ENCODE measurements at regions not wholly inside any gene's neighbourhood (a gene's known extent, or its start where the extent isn't known, plus 50 kb on each side); places are given as distances from the start of the nearest gene placed in this dataset.

DNA sequence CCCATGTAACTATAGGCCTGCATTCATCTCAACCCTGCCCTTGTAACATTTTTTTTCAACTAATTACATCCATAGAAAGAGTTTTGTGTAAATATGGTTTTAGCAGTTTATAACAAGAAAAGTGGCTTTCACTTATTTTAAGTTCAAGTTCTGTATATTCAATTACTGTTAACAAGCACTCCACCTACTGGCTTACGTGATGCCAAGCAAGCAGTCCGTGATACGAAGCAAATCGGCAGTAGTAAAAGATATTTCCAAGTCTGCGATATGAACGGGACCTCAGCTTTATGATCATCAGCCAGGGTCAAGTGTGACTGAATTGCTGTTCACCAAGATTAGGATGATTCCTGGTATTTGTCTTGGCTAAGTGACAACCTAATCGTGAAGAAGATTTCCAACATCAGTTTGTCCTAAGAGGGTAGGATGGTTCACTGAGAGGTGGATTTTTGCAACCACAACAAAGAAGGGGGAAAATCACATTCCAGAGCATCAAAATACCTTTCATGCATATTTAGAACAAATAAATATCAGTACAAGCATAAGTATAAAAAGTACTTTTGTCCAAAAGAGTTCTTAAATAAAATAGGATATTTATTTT is 456.2 kb downstream of the FOXG1 start:
- DNase-seq = peak; percentile 50

DNA sequence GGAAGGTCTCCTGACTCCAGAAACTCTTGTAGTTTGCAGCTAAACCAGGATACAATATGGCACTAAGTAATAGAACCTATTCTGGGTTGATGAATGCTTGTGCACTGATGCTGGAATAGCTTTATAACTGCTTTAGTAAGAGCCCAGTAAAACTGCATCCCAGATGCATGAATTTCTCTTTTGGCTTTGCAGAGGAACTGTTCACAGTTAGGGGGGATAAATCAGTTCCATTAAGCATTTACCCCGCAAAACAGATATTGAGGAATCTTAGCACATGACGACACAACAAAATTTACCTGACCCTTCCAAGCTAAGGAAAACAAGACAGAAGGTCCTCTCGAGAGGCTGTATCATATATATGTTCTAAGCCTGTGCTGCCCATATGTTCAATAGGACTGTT is 457.4 kb downstream of the FOXG1 start:
- no peak for DNase-seq

DNA sequence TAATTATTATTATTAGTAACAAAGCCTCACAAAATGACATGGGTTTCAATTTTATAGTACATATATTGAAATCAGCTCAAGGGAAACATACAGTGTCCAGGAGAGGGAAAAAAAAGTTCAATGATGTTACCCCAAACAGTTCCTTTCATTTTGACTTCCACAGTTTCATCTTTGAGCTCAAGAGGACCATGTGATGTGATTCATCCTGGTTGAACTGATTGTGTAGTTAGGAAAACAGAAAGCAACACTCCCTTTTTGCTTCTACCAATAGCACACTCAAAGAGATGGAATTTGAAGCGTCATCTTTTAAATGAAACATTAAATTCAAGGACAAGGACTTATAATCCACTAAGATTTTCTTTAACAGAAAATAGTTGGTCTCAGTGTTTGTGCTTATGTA is 461.0 kb downstream of the FOXG1 start:
- no peak for DNase-seq

DNA sequence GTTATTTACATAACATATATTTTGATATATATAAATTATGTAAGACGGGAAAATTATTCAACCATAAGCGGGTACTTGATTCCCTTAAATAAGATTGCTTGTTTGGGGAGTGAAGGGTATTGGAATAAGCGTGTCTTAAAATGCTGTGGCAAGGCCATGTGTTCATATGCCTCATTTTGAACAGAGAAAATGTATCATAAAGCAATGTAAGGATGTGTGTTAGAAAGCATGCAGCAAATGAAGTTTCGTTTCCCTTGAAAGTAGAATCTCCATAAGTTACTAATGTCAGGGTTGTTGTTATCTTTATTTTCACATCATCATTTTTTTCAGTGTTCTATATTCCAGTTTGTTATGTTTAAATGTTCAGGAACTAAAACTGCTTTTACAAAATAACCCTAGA is 465.6 kb downstream of the FOXG1 start:
- no peak for DNase-seq

DNA sequence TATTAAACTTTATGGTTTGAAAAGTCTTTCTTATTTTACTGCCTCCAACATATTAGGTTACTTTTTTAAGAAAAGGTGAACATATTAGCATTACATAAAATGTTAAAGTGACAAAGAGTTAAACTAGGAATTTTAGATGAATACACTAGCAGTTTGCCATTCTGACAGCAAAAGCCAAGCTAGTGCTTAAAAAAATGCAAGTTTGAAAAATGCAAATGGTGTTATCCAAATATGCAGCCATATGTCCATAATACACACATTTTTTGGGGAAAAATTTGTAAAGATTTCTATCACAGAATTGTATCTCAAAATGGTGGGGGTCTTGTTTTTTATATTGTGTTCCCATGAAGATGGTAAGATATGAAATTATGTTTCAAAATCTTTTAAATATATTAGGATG is 466.1 kb downstream of the FOXG1 start:
- DNase-seq = no peak

DNA sequence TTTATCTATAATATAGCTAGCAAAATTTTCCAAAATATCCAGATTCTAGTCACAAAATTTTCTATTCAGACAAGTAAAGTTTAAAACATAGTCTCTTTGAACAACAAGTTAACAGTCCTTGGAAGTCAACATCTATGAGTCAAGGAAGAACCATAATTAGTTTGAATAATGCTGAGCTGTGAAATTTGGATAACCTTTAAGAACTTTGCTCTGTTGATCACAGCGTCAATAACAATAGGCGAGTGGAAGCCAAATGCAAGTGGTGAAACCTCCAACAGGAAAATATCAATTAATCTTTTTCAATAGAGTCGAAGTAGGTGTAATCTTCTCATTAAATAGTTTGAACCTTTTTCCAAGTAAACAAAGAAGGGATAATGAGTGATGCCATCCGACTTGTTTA is 466.6 kb downstream of the FOXG1 start:
- no peak for DNase-seq

DNA sequence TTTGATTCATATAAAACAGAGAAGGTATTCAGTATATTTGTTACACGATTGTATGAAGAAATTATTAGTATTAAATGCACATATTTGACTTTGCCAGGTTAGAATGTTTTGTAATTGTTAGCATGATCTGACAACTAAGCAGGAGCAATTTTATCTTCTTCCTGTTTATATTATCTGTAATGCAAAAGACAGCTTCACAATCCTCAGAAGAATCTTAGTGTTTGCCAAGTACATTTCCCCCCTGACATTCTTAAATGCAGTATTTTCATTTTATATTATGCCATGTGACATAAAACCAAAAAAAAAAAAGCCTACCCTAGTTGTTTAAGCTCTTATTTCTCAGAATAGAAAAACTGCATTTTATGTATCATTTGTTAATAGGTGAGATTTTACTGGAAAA is 469.4 kb downstream of the FOXG1 start:
- no peak for DNase-seq

DNA sequence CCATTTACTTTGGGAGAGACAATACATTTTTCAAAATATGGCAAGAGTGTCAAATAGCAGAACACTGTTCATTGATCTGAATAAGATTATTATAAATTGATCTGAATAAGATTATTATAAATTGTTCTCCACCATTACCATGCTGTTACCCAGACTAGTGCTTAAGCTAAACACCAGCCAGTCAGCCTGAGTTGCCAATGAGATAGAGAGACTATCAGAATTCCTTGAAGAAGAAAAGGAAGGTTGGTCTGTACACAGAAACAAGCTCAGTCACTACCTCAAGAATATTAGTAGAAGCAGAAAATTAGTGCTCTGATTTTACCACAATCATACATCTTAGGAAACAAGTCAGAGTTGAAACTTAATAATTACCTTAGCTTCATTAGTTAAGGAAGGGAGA is 469.8 kb downstream of the FOXG1 start:
- DNase-seq = no peak

DNA sequence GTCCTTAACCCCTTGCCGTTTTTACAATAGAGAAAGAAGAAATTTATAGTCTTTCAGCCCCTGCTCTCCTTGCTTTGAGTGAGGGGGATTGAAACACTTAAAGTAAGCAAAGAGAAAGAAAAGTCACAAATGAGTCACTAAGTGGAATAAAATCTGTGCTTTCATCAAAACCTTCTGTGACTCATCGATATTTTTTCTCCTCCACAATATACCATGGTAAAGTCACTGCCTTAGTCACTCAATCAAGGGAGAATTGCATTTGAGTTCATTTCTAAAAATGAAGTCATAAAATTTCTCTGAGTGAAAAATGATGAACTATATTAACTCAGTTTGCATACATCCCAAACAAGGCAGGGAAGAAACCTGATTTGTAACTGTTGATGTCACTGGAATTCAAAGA is 470.3 kb downstream of the FOXG1 start:
- DNase-seq = no peak

DNA sequence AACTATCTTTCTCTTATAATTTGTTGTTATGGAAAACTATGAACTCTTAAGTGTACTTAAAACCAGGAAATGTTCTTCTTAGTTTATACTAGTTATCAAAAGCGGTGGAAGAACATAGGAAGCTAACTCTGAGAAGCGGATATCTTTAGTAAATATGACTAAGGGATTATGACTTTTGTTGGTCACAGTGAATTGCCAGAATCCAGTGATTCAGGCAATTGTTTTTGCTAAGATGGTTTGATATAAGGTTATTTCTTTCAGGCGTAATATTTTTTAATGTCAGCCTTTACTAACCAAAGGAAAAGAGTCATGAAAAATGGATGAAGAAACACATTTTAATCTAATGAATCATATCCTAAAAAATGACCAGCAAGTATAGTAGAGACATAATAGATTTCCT is 473.5 kb downstream of the FOXG1 start:
- DNase-seq = no peak

DNA sequence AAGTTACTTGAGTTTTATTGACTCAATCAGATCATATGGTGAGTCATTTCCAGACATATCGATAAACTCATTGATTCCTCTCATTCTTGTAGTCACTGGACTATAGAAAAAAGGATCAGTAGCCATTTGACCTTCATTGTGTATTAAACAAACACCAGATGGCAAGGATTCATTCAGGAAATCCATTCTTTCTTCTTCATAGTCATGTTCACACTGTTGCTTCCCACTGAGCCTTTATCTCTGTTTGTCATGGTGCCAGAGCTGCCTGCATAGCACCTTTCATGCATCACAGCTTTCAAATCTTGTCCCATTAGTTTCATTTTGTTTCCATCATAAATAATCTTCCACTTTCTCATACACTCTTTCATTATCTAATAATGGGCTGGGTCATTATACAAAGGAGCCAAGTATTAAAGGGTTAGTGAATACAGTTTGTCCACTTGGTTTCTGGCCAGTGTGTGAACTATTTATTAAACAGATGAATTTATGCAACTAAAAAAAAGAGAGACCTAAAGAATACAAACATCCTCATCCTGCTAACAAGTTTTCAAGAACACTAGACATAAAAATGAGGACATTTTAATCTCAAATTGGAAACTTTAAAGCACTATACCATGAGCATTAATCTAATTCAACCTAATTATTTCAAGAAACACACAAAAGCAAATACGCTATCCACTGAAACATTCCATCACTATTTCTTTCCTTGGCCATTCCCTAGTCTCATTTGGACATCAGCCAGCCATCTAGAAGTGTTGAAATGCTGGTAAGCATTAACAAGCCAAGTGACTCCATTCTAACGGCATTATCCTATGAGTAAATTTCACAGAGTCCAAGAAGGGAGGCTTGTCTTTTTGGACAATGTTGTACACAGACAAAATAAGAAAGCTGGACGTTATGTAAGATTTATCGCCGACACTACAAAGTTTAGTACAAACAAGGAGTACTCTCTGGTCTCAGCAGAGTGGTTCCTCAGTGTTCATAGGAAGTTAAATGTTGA is 476.5 kb downstream of the FOXG1 start:
- DNase-seq = peak; percentile 47

DNA sequence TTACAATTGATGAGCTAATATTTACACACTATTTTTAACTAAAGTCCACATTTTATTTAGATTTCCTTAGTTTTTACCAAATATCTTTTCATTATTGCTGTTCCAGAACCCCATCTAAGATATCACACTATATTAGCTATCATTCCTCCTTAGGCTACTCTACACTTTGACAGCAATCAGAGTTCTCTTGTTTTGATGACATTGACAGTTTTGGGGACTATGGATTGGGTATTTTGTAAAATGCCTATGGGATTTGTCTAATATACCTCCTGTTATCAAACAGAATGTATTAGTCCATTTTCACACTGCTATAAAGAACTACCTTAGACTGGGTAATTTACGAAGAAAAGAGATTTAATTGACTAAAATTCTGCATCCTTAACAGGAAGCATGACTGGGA is 489.1 kb downstream of the FOXG1 start:
- no peak for DNase-seq

DNA sequence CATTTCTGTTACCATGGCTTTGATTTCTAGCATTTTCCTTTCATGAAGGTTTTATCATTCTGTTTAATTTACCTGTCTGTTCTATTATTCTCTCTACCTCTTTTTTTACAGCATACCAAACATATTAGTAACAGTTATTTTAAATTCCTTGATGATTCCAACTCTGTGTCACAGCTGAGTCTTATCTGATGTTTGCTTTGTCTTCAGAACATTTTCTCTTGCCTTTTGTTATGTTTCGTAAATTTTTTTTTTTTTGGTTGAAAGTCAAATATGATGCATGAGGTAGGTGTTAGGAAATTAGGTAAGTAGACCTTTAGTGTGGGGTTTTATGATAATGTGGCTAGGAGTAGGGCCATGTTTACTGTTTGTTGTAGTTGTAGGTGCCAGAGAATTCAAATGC is 496.4 kb downstream of the FOXG1 start:
- no peak for DNase-seq

DNA sequence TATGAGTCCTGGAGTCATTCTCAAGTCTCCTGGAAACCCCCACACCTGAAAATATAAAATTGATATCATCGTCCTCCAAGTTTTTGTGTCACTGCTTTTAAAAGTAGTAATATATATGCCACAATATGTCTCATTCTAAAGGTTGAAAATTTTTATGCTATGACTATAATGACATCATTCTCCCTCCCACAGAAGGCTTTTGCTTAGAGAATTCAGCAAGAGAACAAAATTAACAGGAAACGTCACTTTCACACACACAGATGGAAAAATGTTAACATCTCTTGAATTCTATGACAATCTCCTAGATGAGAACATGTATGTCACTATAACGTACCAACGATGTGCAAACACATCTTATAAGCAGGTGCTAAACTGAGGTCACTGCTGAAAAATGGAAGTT is 498.3 kb downstream of the FOXG1 start:
- no peak for DNase-seq

DNA sequence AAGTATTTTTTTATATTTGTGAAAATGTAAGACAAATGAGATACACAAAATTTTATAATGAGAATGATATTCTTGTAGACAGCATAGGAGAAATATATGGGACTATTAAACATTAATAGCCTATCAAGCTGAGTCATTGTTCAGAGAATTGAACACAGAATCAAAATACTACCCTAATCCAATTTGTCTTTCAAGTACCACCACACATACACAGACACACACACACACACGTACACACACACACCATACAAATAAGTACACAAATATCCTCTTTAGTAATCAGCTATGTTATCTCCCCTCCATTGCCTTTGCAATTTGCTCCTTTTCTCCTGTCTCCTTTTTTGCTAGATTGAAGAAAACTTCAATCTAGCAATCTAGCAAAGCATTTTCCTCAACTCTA is 499.3 kb downstream of the FOXG1 start:
- DNase-seq = no peak

DNA sequence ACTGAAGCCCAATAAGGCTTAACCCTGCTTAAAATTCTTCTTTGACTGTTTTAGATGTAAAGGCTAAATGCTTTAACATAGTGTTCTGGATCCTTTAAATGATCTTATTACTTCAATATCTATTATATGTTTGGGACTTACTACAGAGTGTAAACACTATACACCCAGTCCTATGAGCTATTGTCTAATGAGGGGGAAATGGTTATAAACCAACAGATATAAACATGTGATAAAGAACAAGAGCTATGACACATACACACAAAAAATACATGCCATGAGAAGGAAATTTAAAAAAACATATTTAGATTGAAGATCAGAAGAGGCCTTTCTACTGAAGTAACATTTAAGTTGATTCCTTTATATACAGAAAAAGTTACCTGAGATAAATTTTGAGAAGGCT is 505.1 kb downstream of the FOXG1 start:
- no peak for DNase-seq

DNA sequence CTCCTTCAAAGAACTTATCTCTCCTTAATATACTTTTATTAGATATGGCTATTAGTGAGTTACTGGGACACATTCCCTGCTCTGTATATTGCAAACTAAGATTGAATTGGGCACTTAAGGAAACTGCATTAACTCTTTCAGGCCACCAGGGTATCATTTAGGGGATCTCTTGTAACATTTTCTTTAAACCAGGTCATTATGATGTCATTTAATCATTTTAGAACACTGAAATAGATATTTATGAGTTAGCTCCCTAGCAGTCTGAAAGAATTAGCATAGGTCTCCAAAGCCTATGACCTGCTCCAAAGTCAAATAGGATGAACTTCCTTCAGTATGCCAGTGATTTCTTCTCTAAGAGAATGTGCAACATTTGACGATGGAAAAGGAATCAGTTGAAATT is 506.9 kb downstream of the FOXG1 start:
- DNase-seq = no peak

DNA sequence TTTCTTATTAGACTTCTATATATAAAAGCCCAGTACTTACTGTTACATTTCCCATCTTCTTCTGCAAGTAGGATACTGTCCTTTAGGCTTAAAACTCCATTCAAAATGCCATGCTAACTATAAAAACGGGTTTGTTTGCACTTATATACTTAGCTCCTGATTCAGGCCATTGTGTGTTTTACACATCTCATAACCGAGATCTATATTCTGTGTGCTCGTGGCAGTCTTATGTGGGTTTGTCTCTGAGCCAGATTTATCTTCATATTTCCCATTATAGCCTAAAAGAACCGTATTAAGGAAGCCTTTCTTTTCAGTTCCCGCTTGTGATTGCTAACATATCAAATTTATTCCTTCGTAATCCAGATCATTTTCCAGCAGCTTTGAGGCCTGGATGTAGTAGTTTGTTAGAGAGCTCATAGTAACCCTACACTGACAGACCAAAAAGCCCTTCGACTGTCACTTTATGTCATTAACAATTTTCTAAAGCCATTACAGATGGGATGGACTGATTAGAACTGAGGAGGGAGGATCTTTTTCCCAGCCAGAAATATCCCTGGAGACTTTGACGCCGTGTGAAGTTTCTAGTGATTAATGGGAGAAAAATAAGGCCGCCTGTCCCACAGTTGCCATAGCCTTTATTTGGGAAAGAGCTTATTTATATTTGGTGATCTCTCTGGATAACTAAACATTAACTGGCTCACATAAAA is 508.5 kb downstream of the FOXG1 start:
- DNase-seq = no peak

DNA sequence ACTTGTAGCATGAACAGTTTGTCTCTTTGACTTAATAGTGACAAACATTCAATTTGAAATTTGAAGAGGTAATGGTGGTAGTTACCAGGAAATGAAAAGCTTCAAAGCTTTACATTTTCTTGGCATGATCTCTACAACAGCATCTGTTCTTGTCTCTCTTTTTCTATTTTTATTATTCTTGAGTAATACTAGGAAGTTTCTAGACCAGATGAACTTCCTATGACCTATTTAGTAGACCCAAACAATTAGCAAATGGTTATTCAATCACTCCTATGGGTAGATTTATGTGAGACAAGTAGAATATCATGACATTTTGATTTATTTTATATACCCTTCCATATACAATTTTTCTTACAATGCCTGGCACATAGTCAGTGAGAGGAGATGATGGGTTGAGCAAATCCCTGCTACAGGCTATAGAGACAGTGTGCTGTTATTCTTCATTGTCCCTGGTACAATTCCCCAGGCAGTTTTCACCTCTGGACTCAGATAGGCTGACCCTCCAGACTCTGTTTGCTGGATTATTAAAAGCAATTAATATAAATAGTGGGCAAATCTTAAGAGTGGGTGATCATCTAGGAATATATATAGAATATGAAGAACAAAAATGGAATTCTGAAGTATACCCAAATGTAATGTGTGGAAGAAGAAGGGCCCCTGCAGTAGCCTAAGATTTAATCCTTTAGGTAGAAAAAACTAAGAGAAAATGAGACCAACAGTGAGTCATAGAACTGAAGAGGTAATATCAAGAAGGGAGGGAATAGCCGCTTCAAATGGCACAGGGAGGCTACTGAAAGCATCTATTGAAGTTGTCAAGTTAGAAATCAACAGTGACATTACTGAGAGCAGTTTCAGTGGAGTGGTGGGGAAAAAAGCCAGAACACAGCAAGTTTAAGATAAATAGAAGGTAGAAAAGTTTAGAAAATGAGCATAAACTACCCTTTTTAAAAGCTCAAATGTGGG is 512.0 kb downstream of the FOXG1 start:
- DNase-seq = no peak

DNA sequence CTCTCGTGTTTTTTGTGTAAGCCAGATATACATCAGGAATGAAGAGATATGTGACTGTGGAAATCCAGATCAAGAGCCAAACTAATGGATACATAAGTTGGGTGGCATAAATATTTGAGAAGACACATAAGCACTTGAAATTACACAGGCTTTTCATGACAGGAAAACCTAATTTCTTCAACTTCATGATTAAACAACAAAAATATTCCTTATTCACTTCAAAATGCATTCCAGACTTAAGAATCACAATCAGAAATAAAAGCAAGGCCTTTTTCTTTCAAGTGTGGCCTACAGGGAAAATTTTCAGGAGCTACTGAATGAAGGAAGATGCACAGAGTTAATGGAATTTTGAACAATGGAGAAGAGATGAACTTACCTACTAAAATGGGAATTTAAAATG is 515.6 kb downstream of the FOXG1 start:
- no peak for DNase-seq

DNA sequence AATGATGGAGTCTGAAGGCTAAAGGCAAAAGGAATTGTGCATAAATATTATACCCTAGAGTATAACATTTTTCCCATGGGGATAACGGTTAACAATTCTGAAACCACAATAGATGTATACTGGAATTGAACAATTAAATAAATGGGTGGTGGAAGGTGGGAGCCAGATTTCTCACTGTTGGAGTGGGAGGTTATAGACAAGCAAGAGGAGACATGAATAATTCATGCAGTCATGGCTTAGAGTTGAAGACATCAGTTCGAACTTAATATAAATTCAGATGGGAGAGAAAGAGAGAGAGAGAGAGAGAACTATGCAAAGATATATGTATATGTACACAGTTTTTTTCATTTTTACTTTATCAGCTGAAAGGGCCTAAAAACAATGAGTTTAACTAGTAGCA is 523.9 kb downstream of the FOXG1 start:
- no peak for DNase-seq

DNA sequence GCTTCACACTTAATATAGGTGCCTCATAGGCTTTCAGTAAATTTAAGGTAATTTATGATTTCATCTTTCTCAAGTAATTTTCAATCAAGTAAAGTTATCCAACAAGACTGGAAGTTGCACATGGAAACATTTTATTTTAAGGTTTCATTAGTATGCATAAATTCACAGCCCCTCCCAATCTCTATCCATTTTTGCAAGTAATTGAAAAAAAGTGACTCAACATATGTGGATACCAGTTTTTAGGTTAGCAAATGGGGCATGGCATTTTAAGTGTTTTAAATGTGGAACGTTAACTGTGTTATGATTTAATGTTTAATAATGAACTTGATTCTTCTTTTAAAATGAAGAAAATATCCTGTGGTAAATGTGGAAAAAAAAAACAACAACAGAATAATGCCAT is 532.8 kb downstream of the FOXG1 start:
- DNase-seq = no peak

DNA sequence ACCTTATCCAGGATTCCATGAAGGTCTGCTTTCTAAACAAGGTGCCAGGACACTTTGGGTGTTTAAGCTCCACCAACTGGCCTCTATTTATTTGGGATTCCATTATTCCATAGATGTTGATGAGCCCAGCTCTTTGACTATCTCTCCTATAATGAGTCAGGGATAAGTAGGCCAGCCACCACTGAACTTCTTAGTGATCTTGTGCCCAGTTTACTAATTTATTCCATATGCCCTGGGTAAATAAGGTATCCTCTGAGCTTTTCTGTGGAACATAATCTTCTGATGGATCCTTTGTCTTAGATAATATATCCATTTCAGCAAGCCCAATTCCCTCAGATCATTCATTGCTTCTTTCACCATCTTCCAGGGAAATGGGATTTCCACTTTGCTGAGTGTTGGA is 535.0 kb downstream of the FOXG1 start:
- no peak for DNase-seq

Data from NCI-H1417 treated with DMSO at 0.1 percent for 48 hours (cell line).